D721Med (cell line): ENCODE measurements at regions not wholly inside any gene's neighbourhood (a gene's known extent, or its start where the extent isn't known, plus 50 kb on each side); places are given as distances from the start of the nearest gene placed in this dataset.

Experiments used
- DNase-seq: peaks from one replicate; pipeline ENCODE4 v3.0.0; 2011; ENCODE audit warnings: low spot score; ENCODE audit not compliant: insufficient read length
- FAIRE-seq: peaks from 2 replicates; lab custom pipeline; 2011; peaks lifted over from hg19 to GRCh38; lab: Jason Lieb, UNC
- CTCF ChIP-seq: IDR thresholded peaks from 2 replicates; pipeline ENCODE4 v1.5.1; 2012; ENCODE audit warnings: mild to moderate bottlenecking, control low read depth; ENCODE audit not compliant: insufficient read depth; ENCODE audit errors: missing control alignments

- TF ChIP-seq CTCF, result no peak
- FAIRE-seq, result no peak
- no peak for DNase-seq
Measured at GRCh38 chr4:32572366-32572765, 1852.2 kb downstream of the PCDH7 start.

GRCh38 chr4:32574803-32575202 lies 1854.6 kb downstream of the PCDH7 start:
- FAIRE-seq (no peak), DNase-seq (no peak)
- TF ChIP-seq CTCF, result no peak

- FAIRE-seq, result no peak
- DNase-seq, result no peak
- TF ChIP-seq CTCF, result no peak
Measured at GRCh38 chr4:32589097-32589496, 1868.9 kb downstream of the PCDH7 start.

- DNase-seq, result no peak
- no peak for FAIRE-seq
- no peak for TF ChIP-seq CTCF
Measured at GRCh38 chr4:32589853-32590252, 1869.7 kb downstream of the PCDH7 start.

- FAIRE-seq, result no peak
Measured at GRCh38 chr4:32597354-32597753, 1877.2 kb downstream of the PCDH7 start.

GRCh38 chr4:32601848-32602247 lies 1881.7 kb downstream of the PCDH7 start:
- TF ChIP-seq CTCF, result no peak
- FAIRE-seq (no peak), DNase-seq (no peak)

More at GRCh38 chr4:32597354-32597753, 1877.2 kb downstream of the PCDH7 start:
- DNase-seq, result no peak
- TF ChIP-seq CTCF, result no peak

- no peak for TF ChIP-seq CTCF
- no peak for FAIRE-seq
- DNase-seq, result no peak
Measured at GRCh38 chr4:32607978-32608377, 1887.8 kb downstream of the PCDH7 start.
